ENCODE measurements at regions not wholly inside any gene's neighbourhood (a gene's known extent, or its start where the extent isn't known, plus 50 kb on each side); places are given as distances from the start of the nearest gene placed in this dataset.

- ChIA-PET POLR2A (no interaction called here), CTCF (no interaction called here)
- DNase-seq (ENCODE audit: low read depth, low spot score) = no peak
- TF ChIP-seq CTCF (IDR thresholded peaks at IDR 0.05; ENCODE audit: insufficient read depth, low read length, missing control alignments) = no peak
- H3K4me3 ChIP-seq (ENCODE audit: low read depth, low read length) = no peak overlapping the region
Measured at GRCh38 chr18:71837547-71837946, 706.6 kb downstream of the CBLN2 start.

- no peak for TF ChIP-seq CTCF (IDR thresholded peaks at IDR 0.05; ENCODE audit: insufficient read depth, low read length, missing control alignments)
- ChIA-PET POLR2A (no interaction called here), CTCF (no interaction called here)
- DNase-seq (ENCODE audit: low read depth, low spot score) = no peak
- H3K4me3 ChIP-seq (ENCODE audit: low read depth, low read length) = no peak overlapping the region
Measured at GRCh38 chr18:71832946-71833617, 711.1 kb downstream of the CBLN2 start.

DNA sequence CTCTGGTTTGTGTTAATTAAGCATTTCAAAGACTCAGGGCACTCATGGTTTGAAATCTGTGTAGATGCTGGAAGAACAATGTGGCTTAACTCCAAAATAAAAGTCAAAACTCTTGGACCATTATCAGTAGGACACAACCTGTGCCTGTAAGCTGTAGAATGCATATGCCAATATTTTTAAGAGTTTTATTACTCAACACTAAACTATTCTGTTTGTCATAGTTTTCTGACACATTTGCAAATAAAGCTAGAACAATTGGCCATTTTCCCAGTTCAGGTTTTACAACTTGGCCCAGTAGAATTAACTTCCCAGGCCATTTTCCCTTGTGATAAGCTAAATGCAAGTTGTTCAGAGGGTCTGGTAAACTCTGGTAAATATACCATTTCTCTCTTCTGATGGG, 713.1 kb downstream of the CBLN2 start:
- no peak for TF ChIP-seq CTCF (IDR thresholded peaks at IDR 0.05; ENCODE audit: insufficient read depth, low read length, missing control alignments)
- no peak overlapping the region for H3K4me3 ChIP-seq (ENCODE audit: low read depth, low read length)
- no peak for DNase-seq (ENCODE audit: low read depth, low spot score)
- ChIA-PET CTCF (no interaction called here), POLR2A (no interaction called here)

DNA sequence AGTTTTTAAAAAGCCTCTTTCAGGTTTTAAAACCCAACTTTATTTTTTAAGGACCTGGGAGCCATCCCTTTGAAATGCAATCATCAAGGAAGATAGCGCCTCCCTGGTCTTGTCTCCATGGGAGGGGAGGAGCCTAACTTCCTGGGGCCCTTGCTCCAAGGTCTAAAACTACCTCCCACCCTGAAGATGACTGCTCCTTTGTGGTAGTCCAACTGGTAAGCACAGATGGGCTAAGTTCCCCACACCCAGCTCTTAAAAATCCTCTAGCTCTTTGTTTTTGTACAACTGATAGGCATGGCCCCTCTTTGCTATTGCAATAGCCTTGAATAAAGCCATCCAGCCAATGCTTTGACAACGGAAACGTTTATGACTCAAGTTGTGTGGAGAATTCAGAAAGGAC, 716.8 kb downstream of the CBLN2 start:
- CTCF ChIA-PET = no interaction called here
- no peak for DNase-seq (ENCODE audit: low read depth, low spot score)
- no peak for TF ChIP-seq CTCF (IDR thresholded peaks at IDR 0.05; ENCODE audit: insufficient read depth, low read length, missing control alignments)
- POLR2A ChIA-PET = no interaction called here
- no peak overlapping the region for H3K4me3 ChIP-seq (ENCODE audit: low read depth, low read length)

DNA sequence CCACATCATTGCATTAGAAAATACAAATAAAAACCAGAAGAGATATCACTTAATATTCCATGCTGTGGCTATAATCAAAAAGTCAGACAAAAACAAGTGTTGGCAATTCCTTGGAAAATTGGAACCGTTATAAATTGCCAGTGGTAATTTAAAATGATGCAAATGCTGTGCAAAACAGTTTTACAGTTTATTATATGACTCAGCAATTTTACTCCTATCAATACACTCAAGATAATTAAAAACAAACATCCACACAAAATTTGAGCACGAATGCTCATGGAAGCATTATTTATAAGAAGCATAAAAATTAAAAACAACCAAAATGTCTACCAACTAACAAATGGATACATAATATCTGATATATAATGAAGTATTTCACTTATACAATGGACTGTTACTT, 728.8 kb downstream of the CBLN2 start:
- ChIA-PET CTCF (no interaction called here), POLR2A (no interaction called here)
- TF ChIP-seq CTCF (IDR thresholded peaks at IDR 0.05; ENCODE audit: insufficient read depth, low read length, missing control alignments) = no peak
- DNase-seq (ENCODE audit: low read depth, low spot score) = no peak
- no peak overlapping the region for H3K4me3 ChIP-seq (ENCODE audit: low read depth, low read length)

DNA sequence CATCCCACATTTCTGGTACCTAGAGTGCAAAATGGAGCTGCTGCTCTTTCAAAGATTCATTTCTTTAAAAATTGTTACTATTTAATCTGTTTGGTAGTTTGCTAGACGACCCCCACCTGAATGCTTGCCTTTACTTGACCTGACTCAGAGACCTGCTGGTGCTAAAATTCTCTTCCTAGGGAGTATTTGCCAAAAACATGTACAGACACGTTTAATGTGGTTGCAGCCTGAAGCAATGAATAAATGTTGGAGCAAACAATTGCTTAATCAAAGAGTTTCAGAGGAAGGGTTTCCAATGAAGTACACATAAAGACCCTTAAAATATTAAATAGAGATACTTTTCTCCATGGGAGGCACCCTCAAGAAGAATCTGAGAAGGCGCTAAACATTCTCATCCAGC, 734.4 kb downstream of the CBLN2 start:
- ChIA-PET POLR2A (no interaction called here), CTCF (no interaction called here)
- H3K4me3 ChIP-seq (ENCODE audit: low read depth, low read length) = no peak overlapping the region
- DNase-seq (ENCODE audit: low read depth, low spot score) = no peak
- TF ChIP-seq CTCF (IDR thresholded peaks at IDR 0.05; ENCODE audit: insufficient read depth, low read length, missing control alignments) = no peak

Measured in AG04449 (cell line).